Peyer's patch (tissue), 4 donors: ENCODE measurements at regions not wholly inside any gene's neighbourhood (a gene's known extent, or its start where the extent isn't known, plus 50 kb on each side); places are given as distances from the start of the nearest gene placed in this dataset.
A peak's percentile ranks its signal among the peaks of the same experiment; 100 is the strongest.

Source experiments
- DNase-seq, 3 donors: peaks; one replicate each; pipeline ENCODE4 v3.0.0-alpha.2; 2017 to 2019
- H3K27ac ChIP-seq, 4 donors: fragments of 200-600 bp; sonication (generic); one replicate each; pipeline ENCODE4 v1.5.1; 2016 to 2019
- H3K27me3 ChIP-seq, 2 donors: fragments of 200-600 bp; sonication (generic); one replicate each; pipeline ENCODE4 v1.5.1; 2019
- H3K36me3 ChIP-seq, 3 donors: fragments of 200-600 bp; sonication (generic); one replicate each; pipeline ENCODE4 v1.5.1; 2016 to 2019
- H3K4me1 ChIP-seq, 4 donors: fragments of 200-600 bp; sonication (generic); one replicate each; pipeline ENCODE4 v1.5.1; 2016 to 2019
- H3K4me3 ChIP-seq, 4 donors: fragments of 200-600 bp; sonication (generic); 1 replicate in 3 of 4; 2 replicates in 1 of 4; pipeline ENCODE4 v1.5.1; 2016 to 2019; ENCODE audit warnings: mild to moderate bottlenecking in 1 of 4
- H3K9me3 ChIP-seq, 4 donors: fragments of 200-600 bp; sonication (generic); one replicate each; pipeline ENCODE4 v1.5.1; 2016 to 2019; ENCODE audit warnings: mild to moderate bottlenecking in 1 of 4
- POLR2A ChIP-seq, 2 donors: fragments of 450-650 bp; IDR thresholded peaks; one replicate each; pipeline ENCODE4 v1.5.1; 2017; ENCODE audit warnings: antibody characterized with exemption in 2 of 2, mild to moderate bottlenecking in 2 of 2, moderate library complexity in 2 of 2
- TF ChIP-seq, protein P1 (sequence below), 6 experiments: fragments of 450-650 bp in 4 of 6; fragments of 200-600 bp in 2 of 6; sonication (generic) in 1 of 6; IDR thresholded peaks; one replicate each; pipeline ENCODE4 v1.5.1; 2017 to 2019; ENCODE audit warnings: antibody characterized with exemption in 6 of 6, mild to moderate bottlenecking in 3 of 6, moderate library complexity in 1 of 6

DNA sequence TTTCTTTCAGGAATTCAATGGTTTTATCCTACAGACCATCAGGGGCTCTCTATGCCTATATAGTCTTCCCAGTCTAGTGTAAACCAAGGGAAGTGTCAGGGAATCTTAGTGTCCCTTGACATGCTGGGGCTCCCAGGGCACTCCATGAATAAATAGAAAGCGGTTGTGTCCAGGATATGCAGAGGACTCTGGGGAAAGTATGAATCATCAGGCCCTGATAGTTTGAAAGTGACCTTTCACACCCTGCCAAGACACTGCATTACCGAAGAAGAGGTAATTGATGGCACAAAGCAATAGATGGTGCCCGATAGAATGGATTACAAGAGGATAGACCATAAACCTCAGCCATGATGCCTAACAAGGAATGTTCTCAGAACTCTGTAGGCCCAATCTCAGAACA lies 163.3 kb upstream of the DAPK1 start:
- H3K27ac ChIP-seq = no peak overlapping the region
- H3K27me3 ChIP-seq = no peaks in the 10 kb centered on the region
- no peak overlapping the region for H3K4me3 ChIP-seq
- no peak for DNase-seq
- no peaks in the 10 kb centered on the region for H3K36me3 ChIP-seq
- H3K9me3 ChIP-seq = peaks cover 0 to 4% (median 0%) of the 10 kb centered on the region in 4 donors
- H3K4me1 ChIP-seq = peaks cover 0 to 4% (median 0%) of the 10 kb centered on the region in 4 donors
- TF ChIP-seq, protein P1, sequence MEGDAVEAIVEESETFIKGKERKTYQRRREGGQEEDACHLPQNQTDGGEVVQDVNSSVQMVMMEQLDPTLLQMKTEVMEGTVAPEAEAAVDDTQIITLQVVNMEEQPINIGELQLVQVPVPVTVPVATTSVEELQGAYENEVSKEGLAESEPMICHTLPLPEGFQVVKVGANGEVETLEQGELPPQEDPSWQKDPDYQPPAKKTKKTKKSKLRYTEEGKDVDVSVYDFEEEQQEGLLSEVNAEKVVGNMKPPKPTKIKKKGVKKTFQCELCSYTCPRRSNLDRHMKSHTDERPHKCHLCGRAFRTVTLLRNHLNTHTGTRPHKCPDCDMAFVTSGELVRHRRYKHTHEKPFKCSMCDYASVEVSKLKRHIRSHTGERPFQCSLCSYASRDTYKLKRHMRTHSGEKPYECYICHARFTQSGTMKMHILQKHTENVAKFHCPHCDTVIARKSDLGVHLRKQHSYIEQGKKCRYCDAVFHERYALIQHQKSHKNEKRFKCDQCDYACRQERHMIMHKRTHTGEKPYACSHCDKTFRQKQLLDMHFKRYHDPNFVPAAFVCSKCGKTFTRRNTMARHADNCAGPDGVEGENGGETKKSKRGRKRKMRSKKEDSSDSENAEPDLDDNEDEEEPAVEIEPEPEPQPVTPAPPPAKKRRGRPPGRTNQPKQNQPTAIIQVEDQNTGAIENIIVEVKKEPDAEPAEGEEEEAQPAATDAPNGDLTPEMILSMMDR (IDR thresholded peaks at IDR 0.05) = no peak
- no peak for TF ChIP-seq POLR2A (IDR thresholded peaks at IDR 0.05)

DNA sequence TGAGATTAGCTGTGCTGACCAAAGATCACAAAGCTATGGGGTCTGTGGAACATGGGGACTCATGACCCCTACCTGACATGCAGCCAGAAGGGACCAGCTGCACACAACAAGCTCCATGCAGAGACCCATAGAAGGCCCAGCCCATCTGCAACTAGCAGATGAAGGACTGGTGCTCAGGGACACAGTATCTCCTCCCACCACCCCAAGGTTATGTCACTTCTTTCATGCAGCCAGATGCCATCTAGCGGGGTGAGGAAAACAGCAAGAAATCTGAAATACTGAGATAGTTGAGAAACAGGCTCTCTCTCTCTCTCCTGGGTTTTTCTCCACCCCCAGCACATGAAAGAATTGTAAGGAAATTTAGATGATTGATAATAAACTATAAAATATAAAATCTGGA lies 161.3 kb upstream of the DAPK1 start:
- no peaks in the 10 kb centered on the region for H3K9me3 ChIP-seq
- H3K4me3 ChIP-seq = no peak overlapping the region
- peaks cover 0 to 4% (median 0%) of the 10 kb centered on the region in 4 donors for H3K4me1 ChIP-seq
- no peaks in the 10 kb centered on the region for H3K27me3 ChIP-seq
- TF ChIP-seq, protein P1 (IDR thresholded peaks at IDR 0.05) = no peak
- no peak for TF ChIP-seq POLR2A (IDR thresholded peaks at IDR 0.05)
- DNase-seq = no peak
- H3K27ac ChIP-seq = no peak overlapping the region
- H3K36me3 ChIP-seq = no peaks in the 10 kb centered on the region

DNA sequence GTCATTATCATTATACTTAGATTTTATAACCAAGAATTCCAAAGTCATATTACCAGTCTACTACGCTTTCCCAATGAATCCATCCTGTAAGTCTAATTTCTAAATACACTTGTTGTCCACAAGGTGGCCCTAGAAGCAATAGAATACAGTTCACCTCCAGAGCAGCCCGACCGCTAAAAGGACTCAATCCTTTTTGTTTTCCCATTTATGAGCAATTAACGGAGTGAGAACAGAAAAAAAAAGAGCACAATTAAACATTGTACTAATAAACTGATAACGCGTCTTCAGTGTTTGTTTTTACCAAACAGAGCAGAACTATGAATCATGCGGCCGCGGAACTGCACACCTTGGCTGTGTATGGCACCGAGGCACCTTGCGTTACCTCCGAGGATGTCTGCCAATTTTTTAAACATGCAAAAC lies 160.7 kb upstream of the DAPK1 start:
- no peak overlapping the region for H3K27ac ChIP-seq
- peaks cover 0 to 4% (median 0%) of the 10 kb centered on the region in 4 donors for H3K4me1 ChIP-seq
- no peaks in the 10 kb centered on the region for H3K27me3 ChIP-seq
- H3K4me3 ChIP-seq = peak overlapping the region in 2 of 4 donors; percentile 21 to 32
- no peaks in the 10 kb centered on the region for H3K9me3 ChIP-seq
- peak in 1 of 3 donors; percentile 50 for DNase-seq
- TF ChIP-seq, protein P1 (IDR thresholded peaks at IDR 0.05) = peak in 5 of 6 experiments; percentile 41 to 88 (median 84)
- no peak for TF ChIP-seq POLR2A (IDR thresholded peaks at IDR 0.05)
- H3K36me3 ChIP-seq = no peaks in the 10 kb centered on the region

DNA sequence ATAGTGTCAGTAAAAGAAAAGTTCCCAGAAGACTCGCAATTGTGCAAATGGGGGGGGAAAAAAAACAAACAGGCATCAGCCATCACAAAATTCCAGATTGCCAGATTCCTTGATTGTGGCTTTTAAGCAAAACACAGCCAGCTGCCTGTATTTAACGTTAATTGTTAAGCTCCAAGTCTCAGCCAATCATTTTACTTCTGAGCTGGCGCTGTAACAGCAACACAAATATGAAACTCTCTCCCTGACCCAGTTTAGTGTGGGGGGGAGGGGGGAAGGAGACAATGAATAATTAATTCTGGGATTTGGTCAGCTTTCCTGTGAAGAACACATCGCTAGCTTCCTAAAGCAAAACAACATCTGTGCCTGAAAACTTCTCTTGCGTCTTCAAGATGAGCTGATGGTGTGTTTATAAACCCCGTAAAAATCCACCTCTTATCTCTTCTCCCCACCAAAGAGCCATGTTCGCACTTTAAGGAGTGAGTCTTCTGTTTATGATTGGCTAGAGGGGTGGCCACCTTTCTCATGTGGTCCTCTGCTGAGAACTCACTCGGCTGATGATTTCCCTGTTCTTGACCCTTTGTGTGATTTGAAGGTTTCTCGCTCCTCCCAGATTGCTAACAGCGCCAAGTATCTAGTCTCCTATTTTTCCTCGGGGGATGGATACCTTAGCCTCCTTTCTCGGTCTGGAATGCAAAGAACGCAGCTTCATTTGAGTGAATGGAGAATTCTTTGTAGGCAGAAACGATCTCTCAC lies 160.2 kb upstream of the DAPK1 start:
- H3K27ac ChIP-seq = no peak overlapping the region
- TF ChIP-seq, protein P1 (IDR thresholded peaks at IDR 0.05) = no peak
- no peak for TF ChIP-seq POLR2A (IDR thresholded peaks at IDR 0.05)
- H3K4me1 ChIP-seq = peaks cover 0 to 4% (median 0%) of the 10 kb centered on the region in 4 donors
- no peaks in the 10 kb centered on the region for H3K27me3 ChIP-seq
- no peaks in the 10 kb centered on the region for H3K36me3 ChIP-seq
- H3K9me3 ChIP-seq = no peaks in the 10 kb centered on the region
- no peak for DNase-seq
- peak overlapping the region in 2 of 4 donors; percentile 21 to 32 for H3K4me3 ChIP-seq

DNA sequence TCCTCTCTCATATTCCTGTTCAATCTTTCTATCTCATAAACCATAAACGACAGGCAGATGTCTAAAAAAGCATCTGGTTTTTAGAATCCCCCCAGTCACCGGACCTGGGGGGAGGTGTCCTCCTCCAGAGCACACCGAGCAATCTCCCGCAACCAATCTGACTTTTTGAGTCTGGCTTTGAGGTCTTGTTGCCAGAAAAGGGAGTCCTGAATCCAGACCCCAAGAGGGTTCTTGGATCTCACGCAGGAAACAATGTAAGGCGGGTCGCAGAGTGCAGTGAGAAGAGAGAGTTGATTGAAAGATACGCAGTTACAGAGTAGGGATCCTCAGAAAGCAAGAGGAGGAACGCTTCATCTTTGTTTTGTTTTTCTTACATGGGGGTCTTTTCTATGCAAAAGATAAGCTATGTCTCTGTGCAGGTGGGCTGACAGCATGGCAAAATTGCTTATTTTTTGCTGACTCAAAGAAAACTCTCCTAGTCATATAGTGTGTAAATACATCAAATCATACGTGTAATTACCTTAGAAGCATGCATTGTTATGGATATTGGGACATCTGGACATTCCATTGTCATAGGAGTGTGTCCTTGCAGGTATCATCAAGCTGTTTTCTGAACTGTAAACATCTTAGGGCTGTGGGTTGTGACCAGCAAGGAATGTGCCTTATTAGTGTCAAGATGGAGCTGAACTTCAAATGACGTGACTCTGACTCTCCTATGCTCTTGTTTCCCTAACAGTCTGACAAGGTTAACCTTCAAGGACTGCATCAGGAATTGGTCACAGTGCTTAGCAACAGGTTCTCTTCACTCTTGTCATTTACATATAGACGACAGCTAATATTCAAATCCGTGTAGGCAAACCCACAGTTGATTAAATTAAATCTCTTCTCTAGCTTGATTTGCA lies 159.3 kb upstream of the DAPK1 start:
- H3K27me3 ChIP-seq = no peaks in the 10 kb centered on the region
- no peak overlapping the region for H3K4me3 ChIP-seq
- no peak for DNase-seq
- no peaks in the 10 kb centered on the region for H3K36me3 ChIP-seq
- H3K9me3 ChIP-seq = no peaks in the 10 kb centered on the region
- no peak for TF ChIP-seq POLR2A (IDR thresholded peaks at IDR 0.05)
- TF ChIP-seq, protein P1 (IDR thresholded peaks at IDR 0.05) = no peak
- peaks cover 0 to 4% (median 0%) of the 10 kb centered on the region in 4 donors for H3K4me1 ChIP-seq
- H3K27ac ChIP-seq = no peak overlapping the region
